ENCODE measurements at regions not wholly inside any gene's neighbourhood (a gene's known extent, or its start where the extent isn't known, plus 50 kb on each side); places are given as distances from the start of the nearest gene placed in this dataset.
"Not testable (repeated sequence)": the region's sequence is repeated elsewhere in the genome, so short reads cannot be mapped to it uniquely, and the experiment has no call there.

- Mint-ChIP-seq H3K27ac (no peak overlapping the region), H3K27me3 (peaks cover 4 to 5% of the 10 kb centered on the region in 2 donors), H3K36me3 (no peaks in the 10 kb centered on the region), H3K9me3 (peaks cover 0 to 3% (median 0%) of the 10 kb centered on the region in 8 donors), H3K4me3 (no peak overlapping the region), H3K4me1 (no peaks in the 10 kb centered on the region)
- Histone ChIP-seq H3K27me3 (ENCODE audit: insufficient read depth, low read length) (no peaks in the 10 kb centered on the region), H3K4me1 (ENCODE audit: insufficient read depth, low read length) (no peaks in the 10 kb centered on the region), H3K36me3 (ENCODE audit: insufficient read depth, low read length) (no peaks in the 10 kb centered on the region), H3K27ac (ENCODE audit: low read depth, low read length) (no peak overlapping the region), H3K9me3 (ENCODE audit: control insufficient read depth in 1 of 2, low read length in 2 of 2) (no peaks in the 10 kb centered on the region), H3K4me3 (ENCODE audit: low read length in 2 of 2) (no peak overlapping the region)
- CTCF ChIA-PET (ENCODE audit: partially characterized antibody): no interaction called here
- POLR2A ChIA-PET (ENCODE audit: partially characterized antibody): no interaction called here
- no peak for DNase-seq
- intact Hi-C loops (cut with micrococcal nuclease): no loop called here
These were observed 270.3 kb upstream of the DAAM1 start for GRCh38 chr14:58918066-58918738.

GRCh38 chr14:58919217-58919616, 269.2 kb upstream of the DAAM1 start:
- Histone ChIP-seq H3K4me3 (ENCODE audit: low read length in 2 of 2) (no peak overlapping the region), H3K27me3 (ENCODE audit: insufficient read depth, low read length) (no peaks in the 10 kb centered on the region), H3K27ac (ENCODE audit: low read depth, low read length) (no peak overlapping the region), H3K4me1 (ENCODE audit: insufficient read depth, low read length) (no peaks in the 10 kb centered on the region), H3K9me3 (ENCODE audit: control insufficient read depth in 1 of 2, low read length in 2 of 2) (no peaks in the 10 kb centered on the region), H3K36me3 (ENCODE audit: insufficient read depth, low read length) (no peaks in the 10 kb centered on the region)
- H3K27me3 Mint-ChIP-seq: peaks cover 4 to 5% of the 10 kb centered on the region in 2 donors
- no peak overlapping the region for H3K4me3 Mint-ChIP-seq
- ChIA-PET POLR2A (ENCODE audit: partially characterized antibody) (no interaction called here), CTCF (ENCODE audit: partially characterized antibody) (no interaction called here)
- no peaks in the 10 kb centered on the region for H3K4me1 Mint-ChIP-seq
- intact Hi-C loops (cut with micrococcal nuclease): no loop called here
- no peaks in the 10 kb centered on the region for H3K36me3 Mint-ChIP-seq
- peaks cover 0 to 3% (median 0%) of the 10 kb centered on the region in 8 donors for H3K9me3 Mint-ChIP-seq
- H3K27ac Mint-ChIP-seq: no peak overlapping the region
- DNase-seq: no peak

GRCh38 chr14:58920230-58920629, 268.2 kb upstream of the DAAM1 start:
- H3K4me3 Mint-ChIP-seq: no peak overlapping the region
- peaks cover 4 to 8% of the 10 kb centered on the region in 2 donors for H3K27me3 Mint-ChIP-seq
- DNase-seq: no peak
- Histone ChIP-seq H3K36me3 (ENCODE audit: insufficient read depth, low read length) (no peaks in the 10 kb centered on the region), H3K27ac (ENCODE audit: low read depth, low read length) (no peak overlapping the region), H3K9me3 (ENCODE audit: control insufficient read depth in 1 of 2, low read length in 2 of 2) (no peaks in the 10 kb centered on the region), H3K4me1 (ENCODE audit: insufficient read depth, low read length) (no peaks in the 10 kb centered on the region), H3K4me3 (ENCODE audit: low read length in 2 of 2) (no peak overlapping the region), H3K27me3 (ENCODE audit: insufficient read depth, low read length) (no peaks in the 10 kb centered on the region)
- ChIA-PET CTCF (ENCODE audit: partially characterized antibody) (no interaction called here), POLR2A (ENCODE audit: partially characterized antibody) (no interaction called here)
- no peaks in the 10 kb centered on the region for H3K36me3 Mint-ChIP-seq
- peaks cover 0 to 4% (median 0%) of the 10 kb centered on the region in 8 donors for H3K9me3 Mint-ChIP-seq
- no peaks in the 10 kb centered on the region for H3K4me1 Mint-ChIP-seq
- no peak overlapping the region for H3K27ac Mint-ChIP-seq
- intact Hi-C loops (cut with micrococcal nuclease): no loop called here

DNA sequence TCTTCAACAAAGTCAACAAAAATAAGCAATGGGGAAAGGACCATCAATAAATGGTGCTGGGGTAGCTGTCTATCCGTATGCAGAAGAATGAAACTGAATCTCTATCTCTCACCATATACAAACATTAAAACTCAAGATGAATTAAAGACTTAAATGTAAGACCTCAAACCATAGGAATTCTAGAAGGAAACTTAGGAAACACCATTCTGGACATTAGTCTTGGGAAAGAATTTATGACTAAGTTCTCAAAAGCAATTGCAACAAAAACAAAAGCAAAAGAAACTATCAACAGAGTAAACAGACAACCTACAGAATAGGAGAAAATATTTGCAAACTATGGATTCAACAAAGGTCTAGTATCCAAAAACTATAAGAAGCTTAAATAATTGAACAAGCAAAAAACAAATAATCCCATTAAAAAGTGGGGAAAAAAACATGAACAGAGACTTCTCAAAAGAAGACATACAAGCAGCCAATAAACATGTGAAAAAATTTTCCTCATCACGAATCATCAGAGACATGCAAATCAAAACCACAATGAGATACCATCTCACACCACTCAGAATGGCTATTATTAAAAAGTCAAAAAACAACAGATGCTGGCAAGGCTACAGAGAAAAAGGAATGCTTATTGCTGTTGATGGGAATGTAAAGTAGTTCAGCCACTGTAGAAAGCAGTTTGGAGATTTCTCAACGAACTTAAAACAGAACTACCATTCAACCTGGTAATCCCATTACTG, 266.1 kb upstream of the DAAM1 start:
- H3K4me3 ChIP-seq (ENCODE audit: low read length in 2 of 2); H3K9me3 ChIP-seq (ENCODE audit: control insufficient read depth in 1 of 2, low read length in 2 of 2); H3K4me1 Mint-ChIP-seq; H3K27me3 ChIP-seq (ENCODE audit: insufficient read depth, low read length); CTCF ChIA-PET (ENCODE audit: partially characterized antibody); H3K27me3 Mint-ChIP-seq; H3K9me3 Mint-ChIP-seq; H3K36me3 Mint-ChIP-seq; H3K4me1 ChIP-seq (ENCODE audit: insufficient read depth, low read length); POLR2A ChIA-PET (ENCODE audit: partially characterized antibody); DNase-seq; intact Hi-C loops (cut with micrococcal nuclease); H3K27ac Mint-ChIP-seq; H3K36me3 ChIP-seq (ENCODE audit: insufficient read depth, low read length); H3K4me3 Mint-ChIP-seq; H3K27ac ChIP-seq (ENCODE audit: low read depth, low read length): not testable (repeated sequence)

GRCh38 chr14:58923751-58924405, 264.6 kb upstream of the DAAM1 start:
- Mint-ChIP-seq H3K27ac (no peak overlapping the region), H3K9me3 (peaks cover 0 to 4% (median 0%) of the 10 kb centered on the region in 8 donors), H3K4me1 (no peaks in the 10 kb centered on the region), H3K4me3 (no peak overlapping the region), H3K27me3 (peaks cover 2 to 7% of the 10 kb centered on the region in 2 donors), H3K36me3 (no peaks in the 10 kb centered on the region)
- H3K27ac ChIP-seq (ENCODE audit: low read depth, low read length): no peak overlapping the region
- no peaks in the 10 kb centered on the region for H3K4me1 ChIP-seq (ENCODE audit: insufficient read depth, low read length)
- no peak overlapping the region for H3K4me3 ChIP-seq (ENCODE audit: low read length in 2 of 2)
- H3K27me3 ChIP-seq (ENCODE audit: insufficient read depth, low read length): no peaks in the 10 kb centered on the region
- DNase-seq: no peak
- no peaks in the 10 kb centered on the region for H3K36me3 ChIP-seq (ENCODE audit: insufficient read depth, low read length)
- CTCF ChIA-PET (ENCODE audit: partially characterized antibody): no interaction called here
- POLR2A ChIA-PET (ENCODE audit: partially characterized antibody): no interaction called here
- H3K9me3 ChIP-seq (ENCODE audit: control insufficient read depth in 1 of 2, low read length in 2 of 2): no peaks in the 10 kb centered on the region
- intact Hi-C loops (cut with micrococcal nuclease): no loop called here

- H3K27ac ChIP-seq (ENCODE audit: low read depth, low read length): no peak overlapping the region
- peaks cover 0 to 3% of the 10 kb centered on the region in 2 donors for H3K36me3 Mint-ChIP-seq
- H3K36me3 ChIP-seq (ENCODE audit: insufficient read depth, low read length): no peaks in the 10 kb centered on the region
- no peaks in the 10 kb centered on the region for H3K4me1 Mint-ChIP-seq
- no peaks in the 10 kb centered on the region for H3K4me1 ChIP-seq (ENCODE audit: insufficient read depth, low read length)
- CTCF ChIA-PET (ENCODE audit: partially characterized antibody): no interaction called here
- intact Hi-C loops (cut with micrococcal nuclease): no loop called here
- no peak overlapping the region for H3K27ac Mint-ChIP-seq
- no peak for DNase-seq
- no peaks in the 10 kb centered on the region for H3K9me3 ChIP-seq (ENCODE audit: control insufficient read depth in 1 of 2, low read length in 2 of 2)
- peaks cover 3 to 16% (median 8%) of the 10 kb centered on the region in 8 donors for H3K9me3 Mint-ChIP-seq
- H3K4me3 Mint-ChIP-seq: no peak overlapping the region
- no peak overlapping the region for H3K4me3 ChIP-seq (ENCODE audit: low read length in 2 of 2)
- POLR2A ChIA-PET (ENCODE audit: partially characterized antibody): no interaction called here
- no peaks in the 10 kb centered on the region for H3K27me3 ChIP-seq (ENCODE audit: insufficient read depth, low read length)
- H3K27me3 Mint-ChIP-seq: peaks cover 0 to 8% of the 10 kb centered on the region in 2 donors
These were observed 246.8 kb upstream of the DAAM1 start for GRCh38 chr14:58941629-58942028.

DNA sequence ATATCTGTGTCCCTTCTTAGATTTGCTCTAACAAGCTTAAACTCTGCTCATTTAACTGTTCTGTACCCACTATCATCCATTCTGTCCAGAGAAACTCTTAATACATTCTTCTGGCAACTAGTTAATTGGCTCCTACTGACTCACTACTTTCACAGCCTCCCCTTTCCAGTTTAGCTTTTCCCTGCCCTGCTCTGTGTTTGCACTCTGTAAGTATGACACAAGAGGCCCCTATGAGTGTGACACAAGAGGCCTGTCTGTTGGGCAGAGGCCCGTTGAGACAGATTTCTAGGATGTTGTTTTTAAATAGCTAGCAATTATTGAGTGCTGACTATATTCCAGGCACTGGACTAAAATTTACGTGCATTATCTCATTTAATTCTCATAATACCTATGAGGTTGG, 246.0 kb upstream of the DAAM1 start:
- intact Hi-C loops (cut with micrococcal nuclease): no loop called here
- no peak overlapping the region for H3K4me3 Mint-ChIP-seq
- ChIA-PET POLR2A (ENCODE audit: partially characterized antibody) (no interaction called here), CTCF (ENCODE audit: partially characterized antibody) (no interaction called here)
- H3K36me3 Mint-ChIP-seq: no peaks in the 10 kb centered on the region
- H3K27ac Mint-ChIP-seq: no peak overlapping the region
- DNase-seq: no peak
- H3K27me3 ChIP-seq (ENCODE audit: insufficient read depth, low read length): no peaks in the 10 kb centered on the region
- H3K27me3 Mint-ChIP-seq: peaks cover 0 to 8% of the 10 kb centered on the region in 2 donors
- no peak overlapping the region for H3K4me3 ChIP-seq (ENCODE audit: low read length in 2 of 2)
- H3K36me3 ChIP-seq (ENCODE audit: insufficient read depth, low read length): no peaks in the 10 kb centered on the region
- no peaks in the 10 kb centered on the region for H3K9me3 ChIP-seq (ENCODE audit: control insufficient read depth in 1 of 2, low read length in 2 of 2)
- peaks cover 0 to 8% (median 4%) of the 10 kb centered on the region in 8 donors for H3K9me3 Mint-ChIP-seq
- no peaks in the 10 kb centered on the region for H3K4me1 Mint-ChIP-seq
- H3K4me1 ChIP-seq (ENCODE audit: insufficient read depth, low read length): no peaks in the 10 kb centered on the region
- no peak overlapping the region for H3K27ac ChIP-seq (ENCODE audit: low read depth, low read length)
